Caco-2 (cell line): ENCODE measurements at regions not wholly inside any gene's neighbourhood (a gene's known extent, or its start where the extent isn't known, plus 50 kb on each side); places are given as distances from the start of the nearest gene placed in this dataset.

Experiments used
- BruUV-seq: library from RNA; stranded (reverse); fragments of 400-500 nt; replicated peaks from 2 replicates; lab custom pipeline; 2021; lab: Mats Ljungman, UMichigan
- CTCF ChIA-PET: fragments of 300-600 bp; sonication (Branson Sonifier 250); formaldehyde crosslinking; loops from one replicate; lab custom pipeline; 2022; ENCODE audit warnings: antibody characterized with exemption; lab: Charles Lee
- POLR2A ChIA-PET: fragments of 300-600 bp; sonication (Branson Sonifier 250); formaldehyde crosslinking; loops from one replicate; lab custom pipeline; 2022; ENCODE audit warnings: antibody characterized with exemption; lab: Charles Lee
- DNase-seq, 2 experiments: peaks; one replicate each; pipeline versions ENCODE4 v3.0.0 to v3.0.0-alpha.2; 2020 to 2022
- H3K27me3 ChIP-seq: replicated peaks from 2 replicates; pipeline ENCODE4 v1.6.0; 2011; ENCODE audit warnings: low read length; ENCODE audit not compliant: control insufficient read depth, insufficient read depth
- H3K36me3 ChIP-seq: 2 replicates; pipeline ENCODE4 v1.5.1; 2011; ENCODE audit warnings: low read length; ENCODE audit not compliant: control insufficient read depth, insufficient read depth
- H3K4me1 ChIP-seq: fragments of 250-450 bp; sonication (Bioruptor Pico); 2 replicates; pipeline ENCODE4 v1.5.1; 2020; ENCODE audit warnings: mild to moderate bottlenecking
- H3K4me3 ChIP-seq: 2 replicates; pipeline ENCODE4 v1.5.1; 2011; ENCODE audit warnings: low read depth, mild to moderate bottlenecking, control low read depth, low read length
- H3K9me3 ChIP-seq: fragments of 250-450 bp; sonication (Bioruptor Pico); 2 replicates; pipeline ENCODE4 v1.5.1; 2020; ENCODE audit warnings: mild to moderate bottlenecking, moderate library complexity
- H3K27ac Mint-ChIP-seq: one replicate; pipeline ENCODE4 v1.8.0; 2022; ENCODE audit warnings: mixed read lengths; ENCODE audit not compliant: unreplicated experiment
- H3K27me3 Mint-ChIP-seq: one replicate; pipeline ENCODE4 v1.8.0; 2022; ENCODE audit warnings: mixed read lengths; ENCODE audit not compliant: insufficient read depth, unreplicated experiment
- H3K36me3 Mint-ChIP-seq: one replicate; pipeline ENCODE4 v1.8.0; 2022; ENCODE audit warnings: mild to moderate bottlenecking, mixed read lengths; ENCODE audit not compliant: insufficient read depth, unreplicated experiment
- H3K4me1 Mint-ChIP-seq: one replicate; pipeline ENCODE4 v1.8.0; 2022; ENCODE audit warnings: low read depth, mixed read lengths; ENCODE audit not compliant: unreplicated experiment
- H3K4me3 Mint-ChIP-seq: one replicate; pipeline ENCODE4 v1.8.0; 2022; ENCODE audit warnings: mild to moderate bottlenecking, moderate library complexity, mixed read lengths; ENCODE audit not compliant: unreplicated experiment
- H3K9me3 Mint-ChIP-seq: one replicate; pipeline ENCODE4 v1.8.0; 2022; ENCODE audit warnings: mixed read lengths; ENCODE audit not compliant: unreplicated experiment
- CTCF ChIP-seq, 2 experiments: fragments of 200-600 bp in 1 of 2; IDR thresholded peaks; 1 replicate in 1 of 2; 2 replicates in 1 of 2; pipeline versions ENCODE4 v1.5.1 to v1.8.0; 2011 to 2022; ENCODE audit warnings: antibody characterized with exemption in 1 of 2, control low read depth in 1 of 2, inconsistent platforms in 1 of 2, low read depth in 1 of 2, low read length in 1 of 2, mild to moderate bottlenecking in 1 of 2, moderate library complexity in 1 of 2; ENCODE audit not compliant: insufficient read depth in 1 of 2, severe bottlenecking in 1 of 2, unreplicated experiment in 1 of 2
- intact Hi-C: fragments of 100-400 bp; cut with micrococcal nuclease; formaldehyde crosslinking; loops from one replicate; pipeline ENCODE4 v1.10.0; 2022; ENCODE audit not compliant: unreplicated experiment

GRCh38 chr4:20474119-20474518 lies 222.4 kb downstream of the SLIT2 start:
- Mint-ChIP-seq H3K27ac (no peak overlapping the region), H3K4me3 (no peak overlapping the region), H3K4me1 (no peaks in the 10 kb centered on the region), H3K36me3 (no peaks in the 10 kb centered on the region), H3K27me3 (no peaks in the 10 kb centered on the region), H3K9me3 (no peaks in the 10 kb centered on the region)
- ChIA-PET POLR2A (no interaction called here), CTCF (no interaction called here)
- no peaks in the 10 kb centered on the region for H3K27me3 ChIP-seq
- H3K9me3 ChIP-seq, result no peaks in the 10 kb centered on the region
- TF ChIP-seq CTCF (IDR thresholded peaks at IDR 0.05; ENCODE audit: insufficient read depth in 1 of 2, low read depth in 1 of 2, low read length in 1 of 2, severe bottlenecking in 1 of 2, unreplicated experiment in 1 of 2), result no peak
- intact Hi-C loops, result no loop called here
- H3K4me1 ChIP-seq, result no peaks in the 10 kb centered on the region
- no peaks in the 10 kb centered on the region for H3K36me3 ChIP-seq
- BruUV-seq, result no TSS peak
- H3K4me3 ChIP-seq, result no peak overlapping the region
- peak in 1 of 2 experiments; percentile 10 for DNase-seq

DNA sequence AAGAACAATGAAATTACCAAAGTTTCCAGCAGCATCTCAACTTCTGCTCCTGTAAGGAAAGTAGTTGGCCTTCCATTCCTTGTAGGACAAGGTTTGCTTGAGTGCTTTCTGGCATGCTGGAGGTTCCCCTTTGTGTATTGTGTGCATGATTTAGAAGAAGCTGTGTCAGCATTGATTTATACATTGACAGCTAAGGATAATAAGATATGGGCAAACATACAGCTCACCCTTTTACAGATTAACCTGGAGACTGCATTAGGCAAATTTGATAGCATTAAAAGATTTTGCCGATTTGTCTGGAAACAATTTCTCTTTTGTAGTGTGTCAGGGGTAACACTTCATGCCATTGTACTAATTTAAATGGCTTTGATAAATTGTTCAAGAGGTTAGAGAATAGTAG lies 221.8 kb upstream of the PACRGL start:
- CTCF ChIA-PET, result no interaction called here
- Histone ChIP-seq H3K36me3 (no peaks in the 10 kb centered on the region), H3K4me3 (no peak overlapping the region), H3K27me3 (no peaks in the 10 kb centered on the region), H3K9me3 (no peaks in the 10 kb centered on the region), H3K4me1 (no peaks in the 10 kb centered on the region)
- H3K4me1 Mint-ChIP-seq, result no peaks in the 10 kb centered on the region
- TF ChIP-seq CTCF (IDR thresholded peaks at IDR 0.05; ENCODE audit: insufficient read depth in 1 of 2, low read depth in 1 of 2, low read length in 1 of 2, severe bottlenecking in 1 of 2, unreplicated experiment in 1 of 2), result no peak
- H3K4me3 Mint-ChIP-seq, result no peak overlapping the region
- BruUV-seq, result no TSS peak
- intact Hi-C loops, result no loop called here
- no peak for DNase-seq
- H3K27ac Mint-ChIP-seq, result no peak overlapping the region
- H3K36me3 Mint-ChIP-seq, result no peaks in the 10 kb centered on the region
- no peaks in the 10 kb centered on the region for H3K9me3 Mint-ChIP-seq
- POLR2A ChIA-PET, result no interaction called here
- no peaks in the 10 kb centered on the region for H3K27me3 Mint-ChIP-seq

DNA sequence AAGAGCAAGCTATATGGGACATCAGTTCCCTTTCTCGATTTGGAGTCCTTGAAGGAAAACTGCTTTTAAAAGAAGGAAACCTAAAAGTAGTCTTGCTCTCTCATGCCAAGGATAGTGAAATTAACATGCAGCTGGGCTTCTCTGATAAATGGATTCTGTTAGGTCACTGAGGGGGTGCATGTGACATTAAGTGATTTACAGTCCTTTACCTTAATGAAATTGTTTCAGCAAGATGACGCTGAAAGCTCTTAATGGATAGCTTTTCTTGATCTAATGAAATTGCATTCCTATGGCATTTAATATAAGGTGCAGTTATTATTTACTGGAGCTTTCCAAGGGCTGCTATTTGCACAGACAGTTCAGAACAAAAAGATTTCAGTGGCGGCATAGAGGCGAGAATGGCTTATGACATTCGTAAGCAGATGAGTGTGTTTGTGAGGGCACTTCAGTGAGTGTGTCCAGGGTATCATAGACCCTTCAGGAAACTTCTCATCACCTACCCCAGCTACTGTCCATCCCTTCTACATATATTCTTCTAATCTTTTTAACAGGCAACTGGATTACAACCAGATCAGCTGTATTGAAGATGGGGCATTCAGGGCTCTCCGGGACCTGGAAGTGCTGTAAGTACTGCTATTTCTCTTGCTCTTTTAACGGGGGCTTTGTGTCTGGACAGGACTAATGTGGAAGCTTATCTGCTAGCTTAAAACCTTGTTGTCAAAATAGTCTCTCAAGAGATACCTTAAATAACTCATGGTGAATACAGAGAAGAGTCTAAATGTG lies 219.9 kb upstream of the PACRGL start:
- H3K27ac Mint-ChIP-seq, result no peak overlapping the region
- Histone ChIP-seq H3K9me3 (no peaks in the 10 kb centered on the region), H3K27me3 (no peaks in the 10 kb centered on the region), H3K36me3 (no peaks in the 10 kb centered on the region), H3K4me1 (no peaks in the 10 kb centered on the region), H3K4me3 (no peak overlapping the region)
- no peak overlapping the region for H3K4me3 Mint-ChIP-seq
- H3K36me3 Mint-ChIP-seq, result no peaks in the 10 kb centered on the region
- no peak for DNase-seq
- TF ChIP-seq CTCF (IDR thresholded peaks at IDR 0.05; ENCODE audit: insufficient read depth in 1 of 2, low read depth in 1 of 2, low read length in 1 of 2, severe bottlenecking in 1 of 2, unreplicated experiment in 1 of 2), result no peak
- intact Hi-C loops, result no loop called here
- H3K4me1 Mint-ChIP-seq, result no peaks in the 10 kb centered on the region
- ChIA-PET POLR2A (no interaction called here), CTCF (interaction anchor here (0.6 kb wide), 2 partner anchors 37 to 455 kb away, joined by 3 read pairs; no protein-coding TSS in a partner anchor)
- H3K27me3 Mint-ChIP-seq, result peaks cover 3% of the 10 kb centered on the region
- BruUV-seq, result no TSS peak
- H3K9me3 Mint-ChIP-seq, result no peaks in the 10 kb centered on the region
